AG04449 (cell line): ENCODE measurements at regions not wholly inside any gene's neighbourhood (a gene's known extent, or its start where the extent isn't known, plus 50 kb on each side); places are given as distances from the start of the nearest gene placed in this dataset.

Source experiments
- CTCF ChIA-PET: fragments of 350-600 bp; formaldehyde crosslinking; extraction: SDS; loops from one replicate; lab custom pipeline; 2021; ENCODE audit warnings: antibody characterized with exemption; lab: Yijun Ruan, JAX
- POLR2A ChIA-PET: fragments of 400-600, 350-600 bp; formaldehyde crosslinking; extraction: SDS; loops from one replicate; lab custom pipeline; 2020; ENCODE audit warnings: antibody characterized with exemption, inconsistent platforms; lab: Yijun Ruan, JAX
- DNase-seq: peaks from one replicate; pipeline ENCODE4 v3.0.0-alpha.2; 2010; ENCODE audit warnings: low read depth, low spot score
- H3K4me3 ChIP-seq: 2 replicates; pipeline ENCODE4 v1.5.1; 2011; ENCODE audit warnings: low read depth, mild to moderate bottlenecking, control low read depth, low read length
- TF ChIP-seq, protein P1 (sequence below): IDR thresholded peaks from one replicate; pipeline ENCODE4 v1.5.1; 2011; ENCODE audit warnings: mild to moderate bottlenecking, moderate library complexity, low read length, control low read depth, inconsistent platforms; ENCODE audit not compliant: insufficient read depth; ENCODE audit errors: missing control alignments

DNA sequence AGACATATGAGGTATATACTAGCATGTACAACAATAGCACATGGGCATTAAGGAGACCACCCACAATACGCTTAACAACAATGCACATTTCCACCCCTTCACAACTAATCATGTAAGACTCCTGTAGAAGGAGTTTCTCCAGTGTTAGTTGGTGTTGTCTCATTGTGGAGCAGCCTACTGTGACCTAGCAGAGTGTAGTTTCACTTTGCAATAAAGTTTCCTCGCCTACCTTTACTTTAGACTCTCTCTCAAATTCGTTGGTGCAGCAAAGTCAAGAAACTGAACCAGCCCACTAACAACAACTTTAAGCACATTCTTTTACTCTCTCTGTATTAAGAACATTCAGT, 863.6 kb downstream of the FAM181B start:
- H3K4me3 ChIP-seq, result no peak overlapping the region
- ChIA-PET POLR2A (no interaction called here), CTCF (no interaction called here)
- TF ChIP-seq, protein P1, sequence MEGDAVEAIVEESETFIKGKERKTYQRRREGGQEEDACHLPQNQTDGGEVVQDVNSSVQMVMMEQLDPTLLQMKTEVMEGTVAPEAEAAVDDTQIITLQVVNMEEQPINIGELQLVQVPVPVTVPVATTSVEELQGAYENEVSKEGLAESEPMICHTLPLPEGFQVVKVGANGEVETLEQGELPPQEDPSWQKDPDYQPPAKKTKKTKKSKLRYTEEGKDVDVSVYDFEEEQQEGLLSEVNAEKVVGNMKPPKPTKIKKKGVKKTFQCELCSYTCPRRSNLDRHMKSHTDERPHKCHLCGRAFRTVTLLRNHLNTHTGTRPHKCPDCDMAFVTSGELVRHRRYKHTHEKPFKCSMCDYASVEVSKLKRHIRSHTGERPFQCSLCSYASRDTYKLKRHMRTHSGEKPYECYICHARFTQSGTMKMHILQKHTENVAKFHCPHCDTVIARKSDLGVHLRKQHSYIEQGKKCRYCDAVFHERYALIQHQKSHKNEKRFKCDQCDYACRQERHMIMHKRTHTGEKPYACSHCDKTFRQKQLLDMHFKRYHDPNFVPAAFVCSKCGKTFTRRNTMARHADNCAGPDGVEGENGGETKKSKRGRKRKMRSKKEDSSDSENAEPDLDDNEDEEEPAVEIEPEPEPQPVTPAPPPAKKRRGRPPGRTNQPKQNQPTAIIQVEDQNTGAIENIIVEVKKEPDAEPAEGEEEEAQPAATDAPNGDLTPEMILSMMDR, result no peak
- no peak for DNase-seq

DNA sequence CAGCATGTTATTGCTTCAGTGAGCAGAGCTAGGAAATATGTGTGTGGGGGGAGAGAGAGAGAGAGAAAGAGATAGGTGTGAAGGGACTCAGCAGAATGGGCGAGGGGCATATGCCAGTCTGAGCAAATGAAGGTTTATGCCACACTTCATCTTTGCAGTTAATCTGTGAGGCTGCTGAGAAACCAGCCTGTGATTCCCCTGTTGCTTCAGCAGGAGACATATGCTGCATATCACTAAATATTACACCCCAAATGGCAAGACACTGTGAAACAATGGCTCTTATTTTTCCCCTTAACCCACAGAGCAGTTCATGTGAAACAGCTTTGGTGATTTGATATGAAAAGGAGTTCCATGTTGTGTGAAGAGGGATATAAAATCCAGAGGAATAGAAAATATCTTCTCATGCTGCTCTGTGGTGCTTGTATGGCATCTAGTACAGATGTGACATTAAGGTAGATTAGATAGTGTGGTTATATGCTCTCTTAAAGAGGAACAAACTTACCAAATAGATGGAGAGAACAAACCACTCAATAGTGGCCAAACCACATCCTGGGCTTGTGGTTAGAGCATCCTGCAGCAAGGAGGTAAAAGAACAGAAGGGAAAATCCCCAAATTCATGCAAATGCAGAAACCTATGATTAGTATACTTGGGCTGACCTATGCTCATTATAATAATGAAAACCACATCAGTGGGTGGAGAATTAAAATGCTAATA, 864.2 kb downstream of the FAM181B start:
- DNase-seq, result no peak
- POLR2A ChIA-PET, result no interaction called here
- TF ChIP-seq, protein P1, result no peak
- CTCF ChIA-PET, result no interaction called here
- H3K4me3 ChIP-seq, result no peak overlapping the region

DNA sequence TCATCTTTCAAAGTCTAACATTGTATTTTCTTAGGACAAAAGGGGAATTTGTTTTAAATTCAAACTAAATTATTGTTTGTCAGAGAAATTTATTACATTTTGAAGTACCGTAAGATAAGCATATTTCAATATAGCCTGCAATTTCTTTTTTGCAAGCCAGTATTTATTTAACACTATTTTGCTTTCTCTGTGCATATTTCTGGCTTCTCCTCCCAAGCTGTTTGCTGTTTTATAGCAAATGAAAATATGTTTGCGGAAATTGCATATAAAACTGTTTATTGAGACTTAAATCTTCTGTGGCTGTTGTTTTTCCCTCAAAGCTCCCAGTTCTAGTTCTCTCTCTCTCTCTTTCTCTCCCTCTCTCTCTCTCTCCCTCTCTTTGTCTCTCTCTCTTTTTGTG, 866.8 kb downstream of the FAM181B start:
- ChIA-PET CTCF (no interaction called here), POLR2A (no interaction called here)
- DNase-seq, result no peak
- no peak overlapping the region for H3K4me3 ChIP-seq
- TF ChIP-seq, protein P1, result no peak

- POLR2A ChIA-PET, result no interaction called here
These were observed 876.3 kb downstream of the FAM181B start for GRCh38 chr11:81857386-81857785.

GRCh38 chr11:81853791-81854190, 879.9 kb downstream of the FAM181B start:
- TF ChIP-seq, protein P1, result no peak
- POLR2A ChIA-PET, result no interaction called here

More at GRCh38 chr11:81857386-81857785, 876.3 kb downstream of the FAM181B start:
- no peak overlapping the region for H3K4me3 ChIP-seq
- DNase-seq, result no peak
- CTCF ChIA-PET, result no interaction called here
- TF ChIP-seq, protein P1, result no peak

DNA sequence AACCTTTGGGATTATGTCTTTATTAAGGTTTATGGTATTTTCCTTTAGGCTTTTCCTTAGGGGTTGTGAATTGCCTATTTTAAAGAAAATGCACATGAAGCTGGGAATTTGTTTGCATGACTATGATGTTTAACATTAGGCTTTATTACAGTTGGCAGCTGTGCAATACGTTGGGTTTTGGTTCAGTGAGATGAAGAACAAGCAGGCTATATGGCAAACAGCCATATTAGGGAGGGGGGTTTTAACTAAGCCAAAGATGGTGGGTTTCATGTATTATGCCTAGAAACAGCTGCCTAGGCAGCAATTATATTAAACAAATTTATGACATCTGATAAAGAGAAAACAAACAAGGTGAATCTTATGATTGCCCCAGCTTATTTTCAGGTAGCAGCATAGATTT, 880.8 kb downstream of the FAM181B start:
- CTCF ChIA-PET, result no interaction called here
- no peak for DNase-seq
- H3K4me3 ChIP-seq, result no peak overlapping the region
- TF ChIP-seq, protein P1, result no peak
- POLR2A ChIA-PET, result no interaction called here

More at GRCh38 chr11:81853791-81854190, 879.9 kb downstream of the FAM181B start:
- CTCF ChIA-PET, result no interaction called here
- DNase-seq, result no peak
- H3K4me3 ChIP-seq, result no peak overlapping the region
